B cell (primary cell): ENCODE measurements at regions not wholly inside any gene's neighbourhood (a gene's known extent, or its start where the extent isn't known, plus 50 kb on each side); places are given as distances from the start of the nearest gene placed in this dataset.

ENCODE experiments used
- ATAC-seq: fragments of 200-7000 bp; cut with Tn5 transposase; one replicate; pipeline ENCODE4 v1.10.0; 2021; ENCODE audit warnings: low read depth, mild to moderate bottlenecking, moderate number of reproducible peaks, moderate library complexity
- CTCF ChIA-PET: fragments of 350-600 bp; sonication (Branson Sonifier 250); formaldehyde crosslinking; loops from one replicate; lab custom pipeline; 2021; ENCODE audit warnings: antibody characterized with exemption, inconsistent platforms; lab: Charles Lee
- POLR2A ChIA-PET: fragments of 350-600 bp; sonication (Branson Sonifier 250); formaldehyde crosslinking; loops from one replicate; lab custom pipeline; 2021; ENCODE audit warnings: antibody characterized with exemption; lab: Charles Lee
- DNase-seq: peaks from one replicate; pipeline ENCODE4 v3.0.0; 2013
- H2AFZ ChIP-seq: 2 replicates; pipeline ENCODE4 v1.6.1; 2012; ENCODE audit warnings: mild to moderate bottlenecking, low read depth, low read length; ENCODE audit not compliant: insufficient read depth, poor library complexity, severe bottlenecking
- H3K27ac ChIP-seq, 2 donors: 1 replicate in 1 of 2; 2 replicates in 1 of 2; pipeline ENCODE4 v1.5.1; 2012 to 2013; ENCODE audit warnings: low read length in 2 of 2, mild to moderate bottlenecking in 2 of 2, moderate library complexity in 1 of 2
- H3K27me3 ChIP-seq, 4 experiments: fragments of 200-600 bp in 1 of 4; sonication (generic) in 1 of 4; replicated peaks in 1 of 4; 1 replicate in 2 of 4; 2 replicates in 2 of 4; pipeline versions ENCODE4 v1.6.1 to v1.7.0; 2013 to 2016; ENCODE audit warnings: low read length in 3 of 4, mild to moderate bottlenecking in 2 of 4, mixed read lengths in 1 of 4, moderate library complexity in 1 of 4; ENCODE audit not compliant: insufficient read depth in 4 of 4, control insufficient read depth in 3 of 4; ENCODE audit errors: control extremely low read depth in 1 of 4
- H3K36me3 ChIP-seq, 2 experiments: replicated peaks in 1 of 2; 1 replicate in 1 of 2; 2 replicates in 1 of 2; pipeline versions ENCODE4 v1.6.1 to v1.7.1; 2013; ENCODE audit warnings: low read length in 1 of 2; ENCODE audit not compliant: insufficient read depth in 2 of 2, control insufficient read depth in 1 of 2; ENCODE audit errors: control extremely low read depth in 1 of 2, extremely low read depth in 1 of 2
- H3K4me1 ChIP-seq, 2 donors: fragments of 200-600 bp in 1 of 2; sonication (generic) in 1 of 2; 1 replicate in 1 of 2; 2 replicates in 1 of 2; pipeline versions ENCODE4 v1.5.1 to v1.6.1; 2013 to 2017; ENCODE audit warnings: low read length in 2 of 2; ENCODE audit not compliant: control insufficient read depth in 2 of 2, insufficient read depth in 2 of 2
- H3K4me2 ChIP-seq: replicated peaks from 2 replicates; pipeline ENCODE3; 2012; ENCODE audit warnings: mild to moderate bottlenecking, low read depth, low read length; ENCODE audit not compliant: poor library complexity, severe bottlenecking
- H3K4me3 ChIP-seq, 5 experiments: fragments of 200-600 bp in 1 of 5; sonication (generic) in 1 of 5; 1 replicate in 3 of 5; 2 replicates in 2 of 5; pipeline versions ENCODE4 v1.5.1 to v1.7.0; 2011 to 2016; ENCODE audit warnings: low read length in 4 of 5, mild to moderate bottlenecking in 4 of 5, low read depth in 2 of 5, control low read depth in 1 of 5, moderate library complexity in 1 of 5; ENCODE audit not compliant: insufficient read depth in 1 of 5; ENCODE audit errors: control extremely low read depth in 1 of 5, extremely low read depth in 1 of 5
- H3K79me2 ChIP-seq: fragments of 200-600 bp; sonication (generic); one replicate; pipeline ENCODE4 v1.6.0; 2016; ENCODE audit warnings: low read length; ENCODE audit not compliant: control insufficient read depth, insufficient read depth
- H3K9ac ChIP-seq: fragments of 200-600 bp; sonication (generic); 2 replicates; pipeline ENCODE4 v1.6.1; 2017; ENCODE audit warnings: mild to moderate bottlenecking, low read length, moderate library complexity
- H3K9me3 ChIP-seq, 3 donors: one replicate each; pipeline versions ENCODE4 v1.6.1 to v1.7.1; 2013; ENCODE audit warnings: low read length in 2 of 3; ENCODE audit not compliant: control insufficient read depth in 2 of 3, insufficient read depth in 1 of 3; ENCODE audit errors: control extremely low read depth in 1 of 3
- H4K20me1 ChIP-seq: 2 replicates; pipeline ENCODE4 v1.6.0; 2012; ENCODE audit warnings: mild to moderate bottlenecking, low read length; ENCODE audit not compliant: insufficient read depth, control insufficient read depth, poor library complexity, severe bottlenecking
- H3K27ac Mint-ChIP-seq: one replicate; pipeline ENCODE4 v1.8.0; 2021; ENCODE audit warnings: mixed read lengths
- H3K27me3 Mint-ChIP-seq: one replicate; pipeline ENCODE4 v1.8.0; 2021; ENCODE audit warnings: mixed read lengths
- H3K4me1 Mint-ChIP-seq: one replicate; pipeline ENCODE4 v1.8.0; 2021; ENCODE audit warnings: mixed read lengths
- H3K4me3 Mint-ChIP-seq: one replicate; pipeline ENCODE4 v1.8.0; 2021; ENCODE audit warnings: mixed read lengths
- H3K9me3 Mint-ChIP-seq: one replicate; pipeline ENCODE4 v1.8.0; 2022; ENCODE audit warnings: mixed read lengths; ENCODE audit not compliant: insufficient read depth
- CTCF ChIP-seq: fragments of 200-600 bp; IDR thresholded peaks from one replicate; pipeline ENCODE4 v1.8.0; 2022; ENCODE audit warnings: antibody characterized with exemption, mild to moderate bottlenecking
- EZH2 ChIP-seq: IDR thresholded peaks from 2 replicates; pipeline ENCODE4 v1.6.1; 2012; ENCODE audit warnings: borderline replicate concordance, low read depth, mild to moderate bottlenecking, moderate library complexity, low read length; ENCODE audit not compliant: insufficient read depth, poor library complexity, severe bottlenecking
- WGBS: methylation state at CpG from one replicate; pipeline ENCODE4 v1.1.5; 2013; ENCODE audit warnings: missing lambda C conversion rate; ENCODE audit not compliant: insufficient coverage; 5-methylcytosine and 5-hydroxymethylcytosine counted together
- intact Hi-C: fragments of 100-400 bp; cut with micrococcal nuclease; formaldehyde crosslinking; loops from one replicate; pipeline ENCODE4 v1.10.0; 2022

- H4K20me1 ChIP-seq, result no peaks in the 10 kb centered on the region
- POLR2A ChIA-PET, result no interaction called here
These were observed 168.1 kb upstream of the GSC start for GRCh38 chr14:94938016-94938415.

More at GRCh38 chr14:94938016-94938415, 168.1 kb upstream of the GSC start:
- no peak for DNase-seq
- no peaks in the 10 kb centered on the region for H3K9me3 Mint-ChIP-seq
- peaks cover 0 to 7% (median 0%) of the 10 kb centered on the region in 3 donors for H3K9me3 ChIP-seq
- no peak overlapping the region for H3K4me3 ChIP-seq
- no peaks in the 10 kb centered on the region for H3K79me2 ChIP-seq
- CTCF ChIA-PET, result no interaction called here
- WGBS, result 95% methylated on average over 2 of the region's 2 CpGs
- H3K27me3 ChIP-seq, result no peaks in the 10 kb centered on the region
- peaks cover under 1% of the 10 kb centered on the region for H3K27me3 Mint-ChIP-seq
- H3K4me1 ChIP-seq, result no peaks in the 10 kb centered on the region
- H3K4me3 Mint-ChIP-seq, result no peak overlapping the region
- no peak for TF ChIP-seq CTCF
- TF ChIP-seq EZH2, result no peak
- intact Hi-C loops, result no loop called here
- no peak overlapping the region for H2AFZ ChIP-seq
- no peak overlapping the region for H3K9ac ChIP-seq
- no peak overlapping the region for H3K27ac ChIP-seq
- H3K36me3 ChIP-seq, result no peaks in the 10 kb centered on the region
- ATAC-seq, result no peak
- H3K4me1 Mint-ChIP-seq, result no peaks in the 10 kb centered on the region
- H3K27ac Mint-ChIP-seq, result no peak overlapping the region
- no peak overlapping the region for H3K4me2 ChIP-seq
